Right lung (tissue), 2 donors: ENCODE measurements at regions not wholly inside any gene's neighbourhood (a gene's known extent, or its start where the extent isn't known, plus 50 kb on each side); places are given as distances from the start of the nearest gene placed in this dataset.

Experiments
- DNase-seq, 2 donors: peaks; one replicate each; pipeline ENCODE4 v3.0.0-alpha.2; 2013

GRCh38 chr2:65503746-65504145, 71.3 kb upstream of the SPRED2 start:
- DNase-seq = no peak

- no peak for DNase-seq
Observed at GRCh38 chr2:65501836-65502235, 69.4 kb upstream of the SPRED2 start.

- DNase-seq = no peak
Observed at GRCh38 chr2:65501074-65501473, 68.7 kb upstream of the SPRED2 start.

- no peak for DNase-seq
Observed at GRCh38 chr2:65500310-65501040, 68.1 kb upstream of the SPRED2 start.

- no peak for DNase-seq
Observed at GRCh38 chr2:65499216-65499615, 66.8 kb upstream of the SPRED2 start.

GRCh38 chr2:65498396-65498795, 66.0 kb upstream of the SPRED2 start:
- no peak for DNase-seq

- DNase-seq = no peak
Observed at GRCh38 chr2:65495251-65495877, 63.0 kb upstream of the SPRED2 start.

- DNase-seq = no peak
Observed at GRCh38 chr2:65494078-65494477, 61.7 kb upstream of the SPRED2 start.

- no peak for DNase-seq
Observed at GRCh38 chr2:65491381-65491905, 59.0 kb upstream of the SPRED2 start.

GRCh38 chr2:65490222-65490621, 57.8 kb upstream of the SPRED2 start:
- DNase-seq = no peak

- no peak for DNase-seq
Observed at GRCh38 chr2:65489269-65489668, 56.9 kb upstream of the SPRED2 start.

GRCh38 chr2:65488527-65488926, 56.1 kb upstream of the SPRED2 start:
- no peak for DNase-seq

- DNase-seq = no peak
Observed at GRCh38 chr2:65487404-65487803, 55.0 kb upstream of the SPRED2 start.

- no peak for DNase-seq
Observed at GRCh38 chr2:65486802-65487201, 54.4 kb upstream of the SPRED2 start.

- DNase-seq = no peak
Observed at GRCh38 chr2:65486282-65486681, 53.9 kb upstream of the SPRED2 start.

- DNase-seq = no peak
Observed at GRCh38 chr2:65485839-65486238, 53.4 kb upstream of the SPRED2 start.

GRCh38 chr2:65483763-65484162, 51.4 kb upstream of the SPRED2 start:
- DNase-seq = no peak

GRCh38 chr2:65482971-65483370, 50.6 kb upstream of the SPRED2 start:
- no peak for DNase-seq
